ENCODE measurements at regions not wholly inside any gene's neighbourhood (a gene's known extent, or its start where the extent isn't known, plus 50 kb on each side); places are given as distances from the start of the nearest gene placed in this dataset.

DNA sequence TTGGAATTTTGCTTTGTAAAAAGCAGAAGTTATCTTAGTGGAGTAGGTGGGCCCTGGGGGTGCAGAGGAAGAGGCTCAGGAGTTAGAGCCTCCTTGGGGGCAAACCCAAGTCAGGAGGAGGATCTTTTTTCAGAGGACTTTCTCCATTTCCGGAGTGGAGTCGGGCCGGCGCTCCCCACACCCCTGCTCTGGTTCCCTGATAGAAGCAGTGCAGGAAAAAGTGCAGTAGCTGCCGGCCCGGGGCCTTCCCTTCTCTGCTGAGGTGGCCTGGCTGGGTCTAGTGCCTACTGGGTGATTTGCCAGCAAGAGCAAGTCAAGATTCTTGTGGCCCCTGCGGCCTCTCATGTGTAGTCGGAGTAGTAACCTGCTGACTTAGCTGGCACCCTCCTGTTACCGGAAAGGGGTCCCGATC is 124.2 kb upstream of the HS6ST1 start:
- TF ChIP-seq, protein P1, sequence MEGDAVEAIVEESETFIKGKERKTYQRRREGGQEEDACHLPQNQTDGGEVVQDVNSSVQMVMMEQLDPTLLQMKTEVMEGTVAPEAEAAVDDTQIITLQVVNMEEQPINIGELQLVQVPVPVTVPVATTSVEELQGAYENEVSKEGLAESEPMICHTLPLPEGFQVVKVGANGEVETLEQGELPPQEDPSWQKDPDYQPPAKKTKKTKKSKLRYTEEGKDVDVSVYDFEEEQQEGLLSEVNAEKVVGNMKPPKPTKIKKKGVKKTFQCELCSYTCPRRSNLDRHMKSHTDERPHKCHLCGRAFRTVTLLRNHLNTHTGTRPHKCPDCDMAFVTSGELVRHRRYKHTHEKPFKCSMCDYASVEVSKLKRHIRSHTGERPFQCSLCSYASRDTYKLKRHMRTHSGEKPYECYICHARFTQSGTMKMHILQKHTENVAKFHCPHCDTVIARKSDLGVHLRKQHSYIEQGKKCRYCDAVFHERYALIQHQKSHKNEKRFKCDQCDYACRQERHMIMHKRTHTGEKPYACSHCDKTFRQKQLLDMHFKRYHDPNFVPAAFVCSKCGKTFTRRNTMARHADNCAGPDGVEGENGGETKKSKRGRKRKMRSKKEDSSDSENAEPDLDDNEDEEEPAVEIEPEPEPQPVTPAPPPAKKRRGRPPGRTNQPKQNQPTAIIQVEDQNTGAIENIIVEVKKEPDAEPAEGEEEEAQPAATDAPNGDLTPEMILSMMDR (conservative IDR thresholded peaks at IDR 0.05) = no peak
- H3K27ac ChIP-seq = peak overlapping the region; percentile 85

DNA sequence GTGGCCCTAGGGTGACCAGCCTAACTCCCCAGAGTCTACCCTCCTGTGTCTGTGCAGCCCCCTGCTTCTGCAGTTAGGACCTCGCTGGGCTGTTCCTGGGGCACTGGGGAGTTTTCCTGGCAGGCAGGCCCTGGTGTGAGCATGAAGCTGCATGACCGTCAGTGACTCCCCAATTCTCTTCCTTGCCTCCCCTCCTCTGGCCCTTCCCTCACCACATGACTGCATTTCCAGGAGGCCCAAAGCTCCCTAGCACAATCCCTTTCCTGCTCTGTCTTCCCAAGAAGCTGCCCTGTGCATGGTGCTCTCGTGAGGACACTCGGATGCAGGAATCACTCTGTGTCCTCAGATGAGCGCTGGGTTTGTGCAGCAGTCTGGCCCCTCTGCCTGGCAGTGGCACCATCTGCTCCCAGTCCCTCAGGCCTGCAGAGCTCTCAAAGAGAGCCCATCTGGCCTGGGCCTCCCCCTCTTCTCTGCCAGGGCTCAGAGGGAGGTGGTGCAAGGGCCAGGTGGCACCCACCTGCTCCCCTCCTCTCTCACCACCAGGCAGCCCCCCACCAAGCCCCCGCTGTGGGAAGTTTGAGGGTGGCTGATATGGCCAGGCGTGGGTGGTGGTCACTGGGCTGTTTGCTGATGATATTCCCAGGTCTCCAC is 125.6 kb upstream of the HS6ST1 start:
- TF ChIP-seq, protein P1 (conservative IDR thresholded peaks at IDR 0.05) = no peak
- H3K27ac ChIP-seq = peak overlapping the region; percentile 85; the same call in 1 of the 2 replicates

DNA sequence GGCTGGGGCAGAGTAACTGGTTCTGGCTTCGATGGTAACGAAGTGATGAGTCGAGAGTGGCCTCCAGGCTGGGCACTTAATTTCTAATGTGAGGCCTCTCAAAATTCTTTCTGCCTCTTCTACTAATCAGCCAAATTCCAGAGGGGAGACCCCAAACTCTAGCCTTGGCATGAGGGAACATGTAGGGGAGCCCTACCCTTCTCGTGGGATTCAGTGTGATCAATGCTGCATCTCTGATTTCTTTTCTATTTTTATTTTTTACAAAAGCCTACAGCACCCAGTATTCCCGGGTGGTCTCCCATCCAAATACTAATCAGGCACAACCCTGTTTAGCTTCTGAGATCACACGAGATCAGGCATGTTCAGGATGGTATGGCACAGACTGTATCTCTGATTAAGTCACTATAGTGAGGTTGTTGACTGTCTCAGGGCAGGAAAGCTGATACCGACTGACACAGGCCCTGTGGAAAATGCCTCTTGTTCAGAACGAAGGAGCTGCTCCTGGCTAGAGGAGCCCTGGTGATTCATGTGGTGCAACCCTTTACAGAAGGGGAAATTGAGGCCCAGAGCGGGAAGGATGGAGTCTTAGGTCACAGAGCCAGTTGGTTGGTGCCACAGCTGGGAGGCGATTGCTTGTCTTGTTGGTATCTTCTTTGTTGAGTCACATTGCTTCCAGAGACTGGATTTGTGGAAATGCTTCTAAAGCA is 126.3 kb upstream of the HS6ST1 start:
- H3K27ac ChIP-seq = no peak overlapping the region; the same call in 1 of the 2 replicates

DNA sequence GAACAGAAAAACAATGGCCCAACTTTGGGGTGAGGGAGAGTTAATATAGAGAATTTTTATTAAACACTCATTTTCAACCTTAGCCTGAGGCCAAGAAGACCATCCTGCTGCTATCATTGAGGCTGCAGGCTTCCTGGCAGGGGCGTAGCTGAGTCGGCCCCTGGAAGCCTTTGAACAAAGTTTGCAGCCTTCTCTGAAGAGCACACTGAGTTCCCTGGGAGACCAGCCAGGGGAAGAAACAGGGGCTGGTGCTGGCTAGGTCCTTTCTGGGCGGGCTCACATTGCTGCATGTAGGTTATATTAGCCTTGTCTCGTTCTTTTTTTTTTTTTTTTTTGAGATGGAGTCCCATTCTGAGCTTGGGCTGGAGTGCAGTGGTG is 126.8 kb upstream of the HS6ST1 start:
- no peak overlapping the region for H3K27ac ChIP-seq
- TF ChIP-seq, protein P1 (conservative IDR thresholded peaks at IDR 0.05) = no peak

More for the DNA sequence above, 126.3 kb upstream of the HS6ST1 start:
- TF ChIP-seq, protein P1 (conservative IDR thresholded peaks at IDR 0.05) = no peak

DNA sequence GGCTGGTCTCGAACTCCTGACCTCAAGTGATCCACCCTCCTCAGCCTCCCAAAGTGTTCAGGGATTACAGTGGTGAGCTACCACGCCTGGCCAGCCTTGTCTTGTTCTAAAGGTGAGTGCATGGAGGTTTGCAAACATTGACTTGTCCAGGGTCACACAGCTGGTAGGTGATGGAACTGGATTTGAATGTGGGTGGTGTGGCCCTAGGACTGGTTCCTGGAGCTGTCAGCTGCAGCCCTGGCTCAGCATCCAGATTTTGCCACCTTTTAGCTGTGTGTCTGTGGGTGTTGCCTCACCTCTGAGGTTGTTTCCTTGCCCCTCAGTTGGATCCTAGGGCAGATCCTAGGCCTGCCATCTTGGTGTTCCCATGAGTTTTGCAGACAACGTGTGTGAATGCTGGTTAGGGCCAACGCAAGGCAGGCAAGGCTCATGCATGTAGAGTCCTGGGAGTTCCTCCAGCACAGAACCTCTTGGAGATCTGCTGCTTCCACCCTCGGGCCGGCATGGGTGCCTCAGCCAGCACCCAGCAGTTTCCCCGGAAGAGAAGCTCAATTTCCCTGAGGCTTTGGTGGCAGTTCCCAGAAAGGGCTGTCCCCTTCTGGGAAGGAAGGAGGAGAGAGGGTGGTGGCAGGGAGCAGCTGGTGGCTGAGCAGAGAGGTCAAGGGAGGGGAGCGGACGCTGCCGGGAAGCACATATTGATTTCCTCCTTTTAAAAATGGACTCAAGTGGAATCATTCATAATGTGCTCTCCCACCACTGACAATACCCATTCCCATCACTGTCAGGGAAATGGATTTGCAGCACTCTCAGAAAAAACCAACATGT is 127.6 kb upstream of the HS6ST1 start:
- no peak overlapping the region for H3K27ac ChIP-seq

DNA sequence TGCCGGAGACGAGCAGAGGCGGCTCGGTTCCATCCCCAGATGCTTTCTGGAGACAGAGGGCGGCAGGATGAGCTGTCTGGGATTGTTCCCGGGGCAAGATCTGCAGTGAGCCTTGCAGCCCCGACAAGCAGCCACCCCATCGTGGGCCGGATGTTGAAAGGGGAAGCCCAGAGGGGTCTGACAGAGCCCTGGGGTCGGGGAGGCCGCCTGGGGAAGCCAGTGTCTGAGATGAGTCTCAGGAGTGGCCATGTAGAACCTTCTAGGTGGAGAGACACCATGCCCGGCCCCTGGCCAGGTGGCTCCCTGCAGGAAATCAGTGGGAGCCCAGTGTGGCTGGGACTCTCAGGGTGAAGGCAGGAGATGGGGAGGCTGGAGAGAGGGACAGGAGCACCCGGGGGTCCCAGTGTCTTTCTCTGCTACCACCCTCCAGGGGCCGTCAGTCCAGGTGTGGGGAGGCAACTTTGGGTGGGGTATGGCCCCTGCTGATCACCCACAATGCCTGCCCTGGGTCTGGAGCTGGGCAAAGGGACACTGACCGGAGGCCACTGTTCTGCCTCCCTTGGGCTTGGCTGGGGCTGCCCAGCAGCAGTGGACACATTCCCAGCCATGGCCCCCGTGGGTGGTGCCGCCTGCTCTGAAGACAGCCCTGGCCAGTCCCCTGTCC is 128.3 kb upstream of the HS6ST1 start:
- TF ChIP-seq, protein P1 (conservative IDR thresholded peaks at IDR 0.05) = no peak
- H3K27ac ChIP-seq = no peak overlapping the region

More for the DNA sequence above, 127.6 kb upstream of the HS6ST1 start:
- TF ChIP-seq, protein P1 (conservative IDR thresholded peaks at IDR 0.05) = no peak

Measured in VCaP (cell line).